ENCODE measurements at regions not wholly inside any gene's neighbourhood (a gene's known extent, or its start where the extent isn't known, plus 50 kb on each side); places are given as distances from the start of the nearest gene placed in this dataset.
"Not testable (repeated sequence)": the region's sequence is repeated elsewhere in the genome, so short reads cannot be mapped to it uniquely, and the experiment has no call there.

- H3K36me3 ChIP-seq (ENCODE audit: control insufficient read depth in 2 of 2, insufficient read depth in 2 of 2, low read length in 1 of 2): no peaks in the 10 kb centered on the region
- DNase-seq (ENCODE audit: low read depth in 6 of 9, low spot score in 9 of 9): no peak
- peaks cover 0 to 6% of the 10 kb centered on the region in 2 donors for H3K9me3 ChIP-seq (ENCODE audit: control insufficient read depth in 2 of 2, insufficient read depth in 1 of 2, low read length in 1 of 2)
- no peaks in the 10 kb centered on the region for H3K4me1 ChIP-seq (ENCODE audit: control insufficient read depth in 2 of 2, insufficient read depth in 2 of 2, low read length in 2 of 2)
- H3K27me3 ChIP-seq (ENCODE audit: control insufficient read depth in 2 of 2, insufficient read depth in 1 of 2, low read length in 1 of 2): no peaks in the 10 kb centered on the region
- H3K27ac ChIP-seq (ENCODE audit: low read depth in 1 of 2, low read length in 1 of 2): no peak overlapping the region
- H3K4me3 ChIP-seq (ENCODE audit: low read length in 2 of 2): no peak overlapping the region
- WGBS: 98% methylated on average over 8 of the region's 8 CpGs
These were observed 119.6 kb upstream of the BRWD3 start for GRCh38 chrX:80929251-80929650.

- no peaks in the 10 kb centered on the region for H3K27me3 ChIP-seq (ENCODE audit: control insufficient read depth in 2 of 2, insufficient read depth in 1 of 2, low read length in 1 of 2)
- DNase-seq (ENCODE audit: low read depth in 6 of 9, low spot score in 9 of 9): no peak
- no peaks in the 10 kb centered on the region for H3K36me3 ChIP-seq (ENCODE audit: control insufficient read depth in 2 of 2, insufficient read depth in 2 of 2, low read length in 1 of 2)
- peaks cover 0 to 13% of the 10 kb centered on the region in 2 donors for H3K9me3 ChIP-seq (ENCODE audit: control insufficient read depth in 2 of 2, insufficient read depth in 1 of 2, low read length in 1 of 2)
- WGBS: 85% methylated on average over 1 of the region's 1 CpG
- no peaks in the 10 kb centered on the region for H3K4me1 ChIP-seq (ENCODE audit: control insufficient read depth in 2 of 2, insufficient read depth in 2 of 2, low read length in 2 of 2)
- no peak overlapping the region for H3K27ac ChIP-seq (ENCODE audit: low read depth in 1 of 2, low read length in 1 of 2)
- H3K4me3 ChIP-seq (ENCODE audit: low read length in 2 of 2): no peak overlapping the region
These were observed 108.2 kb upstream of the BRWD3 start for GRCh38 chrX:80917919-80918318.

GRCh38 chrX:80912351-80912750 lies 102.7 kb upstream of the BRWD3 start:
- not testable (repeated sequence) for H3K4me3 ChIP-seq (ENCODE audit: low read length in 2 of 2); H3K27ac ChIP-seq (ENCODE audit: low read depth in 1 of 2, low read length in 1 of 2); H3K27me3 ChIP-seq (ENCODE audit: control insufficient read depth in 2 of 2, insufficient read depth in 1 of 2, low read length in 1 of 2); H3K4me1 ChIP-seq (ENCODE audit: control insufficient read depth in 2 of 2, insufficient read depth in 2 of 2, low read length in 2 of 2); DNase-seq (ENCODE audit: low read depth in 6 of 9, low spot score in 9 of 9); H3K36me3 ChIP-seq (ENCODE audit: control insufficient read depth in 2 of 2, insufficient read depth in 2 of 2, low read length in 1 of 2)
- 97% methylated on average over 2 of the region's 2 CpGs for WGBS
- H3K9me3 ChIP-seq (ENCODE audit: control insufficient read depth in 2 of 2, insufficient read depth in 1 of 2, low read length in 1 of 2): peaks cover 0 to 13% of the 10 kb centered on the region in 2 donors

- H3K36me3 ChIP-seq (ENCODE audit: control insufficient read depth in 2 of 2, insufficient read depth in 2 of 2, low read length in 1 of 2): no peaks in the 10 kb centered on the region
- no peak overlapping the region for H3K4me3 ChIP-seq (ENCODE audit: low read length in 2 of 2)
- H3K4me1 ChIP-seq (ENCODE audit: control insufficient read depth in 2 of 2, insufficient read depth in 2 of 2, low read length in 2 of 2): no peaks in the 10 kb centered on the region
- WGBS: 92% methylated on average over 1 of the region's 1 CpG
- no peak for DNase-seq (ENCODE audit: low read depth in 6 of 9, low spot score in 9 of 9)
- no peaks in the 10 kb centered on the region for H3K27me3 ChIP-seq (ENCODE audit: control insufficient read depth in 2 of 2, insufficient read depth in 1 of 2, low read length in 1 of 2)
- no peak overlapping the region for H3K27ac ChIP-seq (ENCODE audit: low read depth in 1 of 2, low read length in 1 of 2)
- H3K9me3 ChIP-seq (ENCODE audit: control insufficient read depth in 2 of 2, insufficient read depth in 1 of 2, low read length in 1 of 2): no peaks in the 10 kb centered on the region
These were observed 70.2 kb upstream of the BRWD3 start for GRCh38 chrX:80879916-80880315.

GRCh38 chrX:80879143-80879542 lies 69.5 kb upstream of the BRWD3 start:
- Histone ChIP-seq H3K36me3 (ENCODE audit: control insufficient read depth in 2 of 2, insufficient read depth in 2 of 2, low read length in 1 of 2) (no peaks in the 10 kb centered on the region), H3K4me1 (ENCODE audit: control insufficient read depth in 2 of 2, insufficient read depth in 2 of 2, low read length in 2 of 2) (no peaks in the 10 kb centered on the region), H3K27ac (ENCODE audit: low read depth in 1 of 2, low read length in 1 of 2) (no peak overlapping the region), H3K4me3 (ENCODE audit: low read length in 2 of 2) (no peak overlapping the region), H3K27me3 (ENCODE audit: control insufficient read depth in 2 of 2, insufficient read depth in 1 of 2, low read length in 1 of 2) (no peaks in the 10 kb centered on the region), H3K9me3 (ENCODE audit: control insufficient read depth in 2 of 2, insufficient read depth in 1 of 2, low read length in 1 of 2) (no peaks in the 10 kb centered on the region)
- 100% methylated on average over 1 of the region's 1 CpG for WGBS
- DNase-seq (ENCODE audit: low read depth in 6 of 9, low spot score in 9 of 9): no peak

DNA sequence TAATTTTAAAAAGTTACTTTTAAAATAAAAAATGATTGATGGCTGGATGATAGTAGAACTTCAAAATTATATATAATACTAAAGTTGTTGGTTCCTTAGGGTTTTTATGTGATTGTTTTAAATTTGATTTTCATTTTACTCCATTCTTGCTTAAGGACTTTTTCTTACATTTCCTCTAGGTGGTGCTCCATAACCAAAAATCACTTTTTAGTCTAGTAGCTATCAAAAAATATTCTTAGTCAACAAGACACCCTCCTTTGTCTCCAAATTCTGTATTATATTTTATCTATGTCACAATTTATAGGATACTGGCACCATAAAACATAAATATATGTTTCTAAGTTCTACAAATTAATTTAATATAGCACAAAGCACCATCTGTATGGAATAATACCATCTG lies 67.2 kb upstream of the BRWD3 start:
- Histone ChIP-seq H3K4me1 (ENCODE audit: control insufficient read depth in 2 of 2, insufficient read depth in 2 of 2, low read length in 2 of 2) (no peaks in the 10 kb centered on the region), H3K27ac (ENCODE audit: low read depth in 1 of 2, low read length in 1 of 2) (no peak overlapping the region), H3K36me3 (ENCODE audit: control insufficient read depth in 2 of 2, insufficient read depth in 2 of 2, low read length in 1 of 2) (no peaks in the 10 kb centered on the region), H3K4me3 (ENCODE audit: low read length in 2 of 2) (no peak overlapping the region), H3K27me3 (ENCODE audit: control insufficient read depth in 2 of 2, insufficient read depth in 1 of 2, low read length in 1 of 2) (no peaks in the 10 kb centered on the region), H3K9me3 (ENCODE audit: control insufficient read depth in 2 of 2, insufficient read depth in 1 of 2, low read length in 1 of 2) (no peaks in the 10 kb centered on the region)
- peak in 6 of 9 donors; percentile 0 to 38 (median 2) for DNase-seq (ENCODE audit: low read depth in 6 of 9, low spot score in 9 of 9)

Data from thymus (tissue), 11 donors.